HepG2 (cell line): ENCODE measurements at regions not wholly inside any gene's neighbourhood (a gene's known extent, or its start where the extent isn't known, plus 50 kb on each side); places are given as distances from the start of the nearest gene placed in this dataset.

ENCODE experiments used
- MXD1 ChIP-seq: sonication (generic); formaldehyde crosslinking; IDR thresholded peaks from 2 replicates; pipeline ENCODE4 v1.4.0; 2020; ENCODE audit warnings: mild to moderate bottlenecking, missing genetic modification reagents
- PBX3 ChIP-seq: sonication (generic); formaldehyde crosslinking; IDR thresholded peaks from 2 replicates; pipeline ENCODE4 v1.8.1; 2023; ENCODE audit warnings: missing genetic modification reagents, inconsistent platforms, borderline replicate concordance

GRCh38 chr10:10845826-10846503 is 171.7 kb upstream of the CELF2 start:
- TF ChIP-seq PBX3 (CRISPR knock-in tag) = no peak
- no peak for TF ChIP-seq MXD1 (CRISPR knock-in tag)
